Uterus (tissue), 2 donors: ENCODE measurements at regions not wholly inside any gene's neighbourhood (a gene's known extent, or its start where the extent isn't known, plus 50 kb on each side); places are given as distances from the start of the nearest gene placed in this dataset.

ENCODE experiments used
- POLR2A ChIP-seq, 2 donors: fragments of 450-650 bp; IDR thresholded peaks; one replicate each; pipeline ENCODE4 v1.6.1; 2016; ENCODE audit warnings: antibody characterized with exemption in 2 of 2, mild to moderate bottlenecking in 1 of 2, moderate library complexity in 1 of 2
- TF ChIP-seq, protein P1 (sequence below), 4 experiments: fragments of 200-600 bp in 2 of 4; fragments of 450-650 bp in 2 of 4; sonication (generic) in 2 of 4; IDR thresholded peaks; one replicate each; pipeline ENCODE4 v1.5.1; 2016 to 2019; ENCODE audit warnings: antibody characterized with exemption in 4 of 4, mild to moderate bottlenecking in 2 of 4, moderate library complexity in 1 of 4

- TF ChIP-seq POLR2A (IDR thresholded peaks at IDR 0.05): no peak
- TF ChIP-seq, protein P1, sequence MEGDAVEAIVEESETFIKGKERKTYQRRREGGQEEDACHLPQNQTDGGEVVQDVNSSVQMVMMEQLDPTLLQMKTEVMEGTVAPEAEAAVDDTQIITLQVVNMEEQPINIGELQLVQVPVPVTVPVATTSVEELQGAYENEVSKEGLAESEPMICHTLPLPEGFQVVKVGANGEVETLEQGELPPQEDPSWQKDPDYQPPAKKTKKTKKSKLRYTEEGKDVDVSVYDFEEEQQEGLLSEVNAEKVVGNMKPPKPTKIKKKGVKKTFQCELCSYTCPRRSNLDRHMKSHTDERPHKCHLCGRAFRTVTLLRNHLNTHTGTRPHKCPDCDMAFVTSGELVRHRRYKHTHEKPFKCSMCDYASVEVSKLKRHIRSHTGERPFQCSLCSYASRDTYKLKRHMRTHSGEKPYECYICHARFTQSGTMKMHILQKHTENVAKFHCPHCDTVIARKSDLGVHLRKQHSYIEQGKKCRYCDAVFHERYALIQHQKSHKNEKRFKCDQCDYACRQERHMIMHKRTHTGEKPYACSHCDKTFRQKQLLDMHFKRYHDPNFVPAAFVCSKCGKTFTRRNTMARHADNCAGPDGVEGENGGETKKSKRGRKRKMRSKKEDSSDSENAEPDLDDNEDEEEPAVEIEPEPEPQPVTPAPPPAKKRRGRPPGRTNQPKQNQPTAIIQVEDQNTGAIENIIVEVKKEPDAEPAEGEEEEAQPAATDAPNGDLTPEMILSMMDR (IDR thresholded peaks at IDR 0.05): no peak
Measured at GRCh38 chr2:236982693-236983455, 102.8 kb upstream of the COPS8 start.
